HG02938 (cell line): ENCODE measurements at regions not wholly inside any gene's neighbourhood (a gene's known extent, or its start where the extent isn't known, plus 50 kb on each side); places are given as distances from the start of the nearest gene placed in this dataset.

Source experiments
- ATAC-seq: cut with Tn5 transposase; IDR thresholded peaks from one replicate; pipeline ENCODE4 v1.9.1; 2021; ENCODE audit warnings: mild to moderate bottlenecking, moderate library complexity; ENCODE audit not compliant: unreplicated experiment

DNA sequence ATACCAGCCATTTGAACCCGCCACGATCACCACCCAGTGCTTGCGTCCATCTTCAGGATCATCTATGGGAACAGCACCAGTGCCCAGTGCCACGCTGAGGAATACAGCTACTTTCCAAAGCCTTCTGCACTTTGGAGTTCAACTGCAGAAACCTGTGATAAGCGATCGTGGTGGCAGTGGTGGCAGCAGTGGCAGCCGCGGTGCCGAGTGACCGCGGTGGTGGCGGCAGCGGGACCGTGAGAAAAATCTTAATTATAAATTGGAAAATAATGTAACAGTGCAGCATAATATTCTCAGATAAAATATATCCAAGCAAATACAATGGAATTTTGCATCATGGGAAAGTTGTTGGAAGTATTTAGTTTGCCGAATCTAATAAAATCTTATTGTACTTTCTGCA, 2270.9 kb downstream of the PCDH9 start:
- no peak for ATAC-seq

DNA sequence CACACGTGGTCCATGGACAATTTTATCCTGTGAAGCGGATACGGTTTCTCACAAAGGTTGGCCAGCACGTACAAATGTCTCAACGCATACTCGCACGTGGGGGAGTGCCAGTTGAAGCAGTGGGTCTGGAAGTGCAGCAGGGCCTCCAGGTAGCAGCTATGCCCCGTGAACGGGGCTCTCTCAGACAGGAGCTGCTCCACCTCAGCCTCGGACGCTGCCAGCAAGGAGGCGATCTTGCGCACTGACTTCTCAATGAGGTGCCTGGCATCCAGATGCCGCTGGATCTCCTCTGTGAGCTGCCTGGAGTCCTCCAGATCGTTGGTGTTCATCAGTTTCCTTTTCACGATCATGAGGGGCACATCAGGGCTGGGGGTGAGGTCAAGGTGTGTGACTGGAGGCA, 2272.0 kb downstream of the PCDH9 start:
- no peak for ATAC-seq

DNA sequence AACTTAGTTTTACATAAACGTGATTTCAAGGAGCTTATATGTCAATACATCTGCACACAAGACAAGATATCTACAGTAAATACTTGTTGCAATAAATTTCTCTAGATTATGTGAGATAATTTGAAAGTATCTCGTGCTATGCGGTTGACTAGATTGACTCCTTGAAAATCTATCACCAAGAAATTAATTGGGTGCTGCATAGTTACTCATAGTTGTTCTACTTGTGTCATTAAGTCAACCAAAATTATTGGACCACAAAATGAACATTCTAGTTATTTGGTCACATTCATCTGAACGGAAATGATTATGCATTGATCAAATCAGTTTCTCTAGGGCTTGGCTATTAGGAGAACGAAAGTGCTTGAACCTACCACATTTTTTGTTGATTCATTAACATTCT, 2291.5 kb downstream of the PCDH9 start:
- ATAC-seq, result no peak

DNA sequence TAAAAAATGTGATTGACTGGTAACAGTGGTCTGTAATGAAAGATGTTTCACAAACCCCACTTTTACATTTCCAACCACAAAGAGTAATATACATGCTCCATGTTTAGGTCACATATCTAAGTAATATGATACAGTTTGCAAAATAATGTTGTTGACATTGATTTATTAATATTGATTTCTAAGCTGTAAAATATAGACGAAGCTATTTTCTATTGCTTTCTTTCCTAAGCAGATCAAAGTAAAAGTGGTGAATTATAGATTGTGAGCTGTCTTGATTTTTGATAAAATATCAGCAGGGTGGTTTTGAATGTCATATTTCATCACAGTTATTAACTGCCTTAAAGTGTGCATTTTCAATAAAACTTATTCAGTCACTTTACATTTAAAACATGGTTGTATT, 2292.8 kb downstream of the PCDH9 start:
- no peak for ATAC-seq

DNA sequence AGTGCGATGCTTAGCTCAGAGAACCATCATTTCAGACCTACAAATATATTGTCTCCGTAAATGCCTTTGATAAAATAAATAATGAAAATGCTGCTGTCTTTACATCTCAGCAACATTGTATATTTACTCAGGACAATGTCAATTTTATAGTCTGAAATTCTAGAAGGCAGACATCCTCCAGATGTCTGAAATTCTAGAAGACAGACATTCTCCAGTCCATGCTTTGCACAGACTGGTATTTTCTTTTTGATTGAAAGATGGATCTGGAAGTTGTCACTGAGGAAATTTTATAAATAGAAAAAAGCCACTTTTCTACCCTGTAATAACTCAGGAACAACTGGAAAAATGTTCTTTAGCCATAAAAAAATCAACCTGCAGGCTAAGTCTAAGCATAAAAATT, 2293.3 kb downstream of the PCDH9 start:
- no peak for ATAC-seq

DNA sequence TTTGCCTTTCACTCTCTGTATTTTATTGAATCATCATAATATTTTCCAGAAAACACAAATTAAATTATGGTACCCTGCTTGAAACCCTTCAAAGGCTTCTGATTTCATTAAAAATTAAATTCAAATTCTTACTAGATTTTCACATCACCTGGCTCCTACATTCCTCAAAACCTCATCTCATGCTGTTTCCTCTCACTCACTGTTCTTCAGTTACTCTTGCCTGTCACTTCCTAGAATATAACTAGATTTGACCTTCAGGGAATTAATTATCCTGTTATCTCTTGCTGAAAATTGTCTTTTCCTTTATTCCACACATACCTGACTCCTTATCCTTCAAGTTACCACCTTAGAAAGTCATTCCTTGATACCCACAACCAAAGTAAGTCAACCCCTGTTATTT, 2294.7 kb downstream of the PCDH9 start:
- ATAC-seq, result no peak

DNA sequence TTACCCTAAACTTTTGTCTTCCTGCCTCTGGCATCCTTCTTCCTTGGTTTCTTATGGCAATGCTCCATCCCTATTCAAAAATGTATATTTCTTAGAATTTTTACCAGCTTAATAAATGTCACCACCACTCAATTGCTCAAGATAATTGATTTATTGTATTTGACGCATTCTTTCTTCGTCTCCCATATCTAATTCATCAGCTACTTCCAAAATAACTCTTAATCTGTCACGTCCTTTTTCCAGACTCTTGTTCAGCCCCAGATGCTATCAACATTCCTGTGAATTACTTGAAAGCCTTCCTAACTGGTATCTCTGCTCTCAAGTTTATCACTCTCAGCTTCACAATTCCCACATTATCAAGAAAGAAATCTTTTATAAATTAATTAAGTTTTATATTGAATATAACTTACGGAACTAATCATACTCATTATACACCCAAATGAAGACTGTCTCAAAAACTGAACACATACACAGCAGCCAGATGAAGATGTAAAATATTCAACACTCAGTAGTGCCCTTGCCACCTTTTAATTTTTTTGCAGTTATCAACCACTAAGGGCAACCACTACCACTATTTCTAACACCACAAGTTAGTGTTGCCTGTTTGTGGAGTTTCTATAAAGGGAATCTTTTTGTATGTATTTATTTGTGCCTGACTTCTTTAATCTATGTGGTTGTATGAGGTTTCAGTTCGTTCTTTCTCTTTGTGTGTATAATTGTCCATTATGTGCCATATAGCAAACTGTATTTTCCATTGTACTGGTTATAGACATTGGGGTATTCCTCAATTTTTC, 2295.4 kb downstream of the PCDH9 start:
- no peak for ATAC-seq

DNA sequence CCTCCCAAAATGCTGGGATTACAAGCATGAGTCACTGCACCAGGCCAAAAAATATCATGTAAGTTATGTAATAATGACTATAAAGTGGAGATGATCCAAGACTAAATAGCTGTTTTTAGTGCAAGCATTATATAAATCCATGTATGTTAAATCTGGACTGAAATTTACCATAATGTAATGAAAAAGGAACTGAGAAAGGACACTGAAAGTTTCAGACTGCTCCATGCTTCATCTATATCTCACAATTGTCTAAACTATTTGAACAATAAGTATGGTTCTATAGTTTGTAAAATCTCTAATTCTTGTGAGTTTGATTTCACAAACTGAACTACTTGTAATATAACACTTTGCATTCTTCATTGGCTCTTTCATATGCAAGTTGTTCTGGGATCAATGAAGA, 2299.5 kb downstream of the PCDH9 start:
- ATAC-seq, result no peak

DNA sequence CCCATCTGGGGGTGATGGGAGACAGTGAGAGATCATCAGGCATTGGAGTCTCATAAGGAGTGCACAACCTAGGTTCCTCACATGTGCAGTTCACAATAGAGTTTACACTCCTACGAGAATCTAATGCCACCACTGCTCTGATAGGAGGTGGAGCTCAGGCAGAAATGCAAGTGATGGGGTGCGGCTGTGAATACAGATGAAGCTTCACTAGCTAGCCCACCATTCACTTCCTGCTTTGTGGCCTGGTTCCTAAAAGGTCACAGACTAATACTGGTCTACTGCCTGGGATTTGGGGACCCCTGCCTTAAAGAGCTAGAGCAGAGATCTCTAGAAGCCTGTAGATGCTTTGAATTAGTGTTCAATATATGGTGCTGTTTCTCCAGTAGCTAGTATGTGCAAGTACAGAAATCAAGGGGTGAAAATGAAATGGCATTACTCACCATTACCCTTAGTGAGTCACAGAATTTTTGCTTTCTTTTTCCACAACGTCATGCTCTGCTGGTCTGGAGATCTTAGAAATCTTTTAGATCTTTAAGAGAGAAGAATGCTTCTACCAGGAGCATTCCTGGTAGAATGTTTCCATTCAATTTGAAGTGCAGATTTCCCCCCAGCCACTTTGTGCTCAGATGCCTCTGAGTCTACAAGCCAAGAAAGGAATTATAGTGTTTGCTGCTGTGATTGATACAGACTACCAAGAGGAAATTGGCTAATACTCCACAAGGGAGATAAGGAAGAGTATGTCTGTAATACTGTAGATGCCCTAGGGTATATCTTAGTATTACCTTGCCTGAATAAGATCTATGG, 2301.2 kb downstream of the PCDH9 start:
- ATAC-seq, result peak; percentile 67

DNA sequence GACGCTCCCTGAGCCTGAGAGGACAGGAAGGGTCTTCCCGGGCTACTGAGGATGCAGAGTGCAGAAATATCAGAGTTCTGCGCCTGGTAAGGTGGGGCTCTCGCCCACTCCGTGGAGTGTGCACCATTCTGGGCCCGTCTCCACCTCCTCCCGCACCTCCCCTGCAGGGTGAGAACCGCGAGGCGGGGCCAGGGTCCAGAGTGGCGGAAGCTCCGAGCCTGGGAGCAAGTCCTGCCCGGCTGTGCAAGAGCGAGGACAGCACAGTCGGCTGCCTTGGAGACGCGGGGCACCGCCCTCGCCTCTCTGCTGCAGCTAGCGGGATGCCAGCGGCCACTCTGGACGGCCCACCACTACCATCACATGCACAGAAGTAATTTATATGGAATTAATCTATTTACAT, 2304.4 kb downstream of the PCDH9 start:
- ATAC-seq, result no peak

DNA sequence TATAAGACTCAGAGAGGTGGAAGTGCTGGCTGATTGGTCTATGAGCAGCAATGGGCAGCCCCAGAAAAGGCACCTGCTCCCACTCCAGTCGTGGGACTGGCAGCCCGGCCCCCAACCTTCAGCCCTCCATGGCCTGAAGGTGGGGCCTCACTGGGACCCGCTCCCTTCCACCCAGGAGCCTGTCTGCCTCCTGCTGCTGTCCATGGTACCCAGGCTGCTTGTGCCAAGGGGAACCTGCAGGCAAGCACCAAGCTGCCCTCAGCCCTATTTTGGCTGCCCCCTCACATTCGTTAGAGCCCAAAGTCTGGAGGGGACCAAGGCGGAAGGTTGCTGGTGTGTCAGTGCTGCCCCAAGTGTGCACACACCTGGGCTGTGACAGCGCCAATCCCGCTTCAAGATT, 2304.9 kb downstream of the PCDH9 start:
- no peak for ATAC-seq

DNA sequence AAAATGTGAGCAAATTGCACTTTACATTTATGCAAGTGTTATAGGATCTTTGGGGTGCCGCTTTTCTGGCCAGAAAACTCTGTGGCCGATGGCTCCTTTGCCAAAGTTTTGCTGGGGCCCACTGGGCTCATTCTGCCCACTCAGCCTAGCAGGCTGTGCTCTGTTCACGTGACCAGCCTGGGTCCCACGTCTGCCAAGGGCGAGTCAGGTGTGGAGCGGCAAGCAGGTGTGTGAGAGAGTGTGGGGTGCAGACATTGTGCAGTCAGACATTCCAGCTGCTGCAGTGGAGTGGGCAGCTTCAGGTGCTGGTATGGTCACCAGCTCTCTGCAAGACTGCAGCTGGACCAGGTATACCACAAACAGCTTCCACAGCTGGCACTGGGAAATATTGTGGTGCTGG, 2305.7 kb downstream of the PCDH9 start:
- ATAC-seq, result no peak

DNA sequence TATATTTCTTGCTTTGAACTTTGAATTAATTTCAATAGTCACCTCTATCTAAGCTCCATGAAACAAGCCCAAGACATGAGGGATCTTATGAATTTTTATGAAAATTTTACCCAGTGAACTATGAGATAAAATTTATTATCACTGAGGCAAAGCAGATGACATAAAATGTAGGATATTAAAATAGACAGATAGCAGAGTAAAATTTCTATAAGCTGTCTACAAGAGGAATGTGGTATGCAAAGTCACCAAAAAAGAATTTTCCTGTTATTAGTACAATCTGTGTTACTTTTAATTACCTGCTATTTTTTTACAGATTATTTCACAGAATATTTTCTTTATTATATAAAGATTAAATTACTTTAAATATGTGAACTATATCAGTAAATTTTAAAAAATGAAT, 2312.6 kb downstream of the PCDH9 start:
- ATAC-seq, result no peak

DNA sequence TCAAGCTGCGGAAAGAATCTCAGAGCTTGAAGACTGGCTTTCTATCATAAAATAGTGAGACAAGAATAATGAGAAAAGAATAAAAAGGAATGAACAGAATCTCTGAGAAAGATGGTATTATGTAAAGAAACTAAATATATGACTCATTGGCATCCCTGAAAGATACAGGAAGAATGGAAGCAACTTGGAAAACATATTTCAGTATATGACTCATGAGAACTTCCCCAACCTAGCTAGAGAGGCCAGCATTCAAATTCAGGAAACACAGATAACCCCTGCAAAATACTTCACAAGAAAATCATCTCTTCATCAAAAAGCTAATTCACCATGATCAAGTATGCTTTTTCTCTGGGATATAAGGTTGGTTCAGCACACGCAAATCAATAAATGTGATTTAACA, 2318.0 kb downstream of the PCDH9 start:
- no peak for ATAC-seq

DNA sequence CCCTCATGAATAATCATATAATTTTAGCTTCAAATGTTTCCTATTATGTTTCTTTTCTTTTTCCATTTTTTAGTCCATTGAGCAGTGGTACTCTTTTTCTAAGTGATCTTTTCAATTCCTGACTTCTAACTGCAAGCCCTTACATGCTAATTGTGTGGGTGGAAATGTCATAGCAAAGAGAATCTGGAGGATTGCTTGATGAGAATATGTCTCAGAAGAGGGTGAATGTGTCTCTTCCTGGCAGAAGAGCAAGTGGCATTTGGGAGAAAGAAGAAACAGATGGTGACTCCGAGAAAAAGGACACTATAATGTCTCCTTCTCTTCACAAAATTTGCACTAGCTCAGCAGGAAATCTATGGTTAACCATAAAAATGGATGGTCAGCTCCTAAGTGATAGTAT, 2320.0 kb downstream of the PCDH9 start:
- ATAC-seq, result no peak

DNA sequence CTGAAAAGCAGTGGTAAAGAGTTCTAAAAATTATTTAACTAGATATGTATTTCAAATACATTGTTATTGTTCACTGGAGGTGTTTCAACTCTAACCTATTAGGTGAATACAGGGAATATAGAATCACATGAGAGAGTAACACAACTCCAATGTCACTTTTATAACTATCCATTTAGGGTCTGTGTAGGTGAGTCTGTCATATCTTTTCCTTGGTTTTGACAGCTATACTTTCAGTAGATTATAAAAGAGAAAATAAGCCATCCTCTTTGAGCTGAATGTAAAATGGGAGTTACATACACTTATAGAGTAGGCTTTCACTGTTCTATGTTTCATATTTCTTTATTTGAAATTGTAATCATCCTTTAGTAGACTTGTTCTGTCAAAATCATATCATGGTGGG, 2321.0 kb downstream of the PCDH9 start:
- ATAC-seq, result no peak

DNA sequence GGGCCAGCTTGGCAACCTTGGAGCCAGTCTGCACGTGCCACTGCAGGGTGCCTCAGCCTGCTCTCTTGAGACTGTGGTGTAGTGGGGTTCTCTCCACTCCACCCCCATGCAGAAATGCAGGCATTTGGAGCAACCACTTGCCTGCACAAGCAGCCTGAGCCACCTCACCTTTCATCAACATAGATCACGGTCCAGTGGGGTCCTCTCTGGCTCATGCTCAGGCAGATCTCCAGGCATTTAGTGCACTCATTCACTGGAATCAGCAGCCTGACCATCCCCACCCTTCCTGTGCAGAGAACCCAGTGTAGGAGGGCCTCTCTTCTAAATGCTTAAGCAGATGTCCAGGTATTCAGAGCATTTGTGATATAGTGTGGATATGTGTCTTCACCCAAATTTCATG, 2330.1 kb downstream of the PCDH9 start:
- ATAC-seq, result no peak

DNA sequence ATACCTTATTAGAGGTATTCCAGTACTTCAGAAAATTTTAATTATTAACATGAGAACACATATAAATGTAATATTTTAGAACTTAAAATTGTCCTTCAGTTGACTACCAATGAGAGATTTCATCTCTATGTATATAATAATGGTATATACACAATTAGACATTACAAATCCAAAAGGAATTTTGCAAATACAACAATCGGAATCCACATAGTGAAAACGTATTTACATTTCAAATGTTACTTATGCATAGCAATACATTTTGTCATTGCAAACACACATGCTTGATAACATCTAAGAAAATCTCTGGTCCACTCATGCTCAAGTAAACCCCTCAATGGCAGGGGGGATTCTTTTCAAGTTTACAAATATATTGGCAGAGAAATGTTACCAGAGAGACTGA, 2345.2 kb downstream of the PCDH9 start:
- ATAC-seq, result no peak

DNA sequence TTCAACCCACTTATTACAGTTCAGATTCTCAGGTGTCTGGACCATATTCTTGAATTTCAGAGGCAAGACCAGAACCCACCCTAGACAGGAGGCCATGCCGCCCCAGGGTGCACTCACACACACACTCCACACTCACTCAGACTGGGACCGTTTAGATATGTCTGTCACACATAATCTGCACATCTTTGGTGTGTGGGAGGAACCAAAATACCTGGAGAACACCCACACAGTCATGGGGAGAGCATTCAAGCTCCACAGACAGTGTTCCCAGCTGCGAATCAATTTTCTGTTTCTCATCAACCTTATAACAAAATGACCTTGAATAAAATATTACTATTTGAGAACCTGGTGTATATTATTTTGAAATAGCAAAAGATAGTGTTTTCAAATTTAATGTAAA, 2353.0 kb downstream of the PCDH9 start:
- ATAC-seq, result no peak

DNA sequence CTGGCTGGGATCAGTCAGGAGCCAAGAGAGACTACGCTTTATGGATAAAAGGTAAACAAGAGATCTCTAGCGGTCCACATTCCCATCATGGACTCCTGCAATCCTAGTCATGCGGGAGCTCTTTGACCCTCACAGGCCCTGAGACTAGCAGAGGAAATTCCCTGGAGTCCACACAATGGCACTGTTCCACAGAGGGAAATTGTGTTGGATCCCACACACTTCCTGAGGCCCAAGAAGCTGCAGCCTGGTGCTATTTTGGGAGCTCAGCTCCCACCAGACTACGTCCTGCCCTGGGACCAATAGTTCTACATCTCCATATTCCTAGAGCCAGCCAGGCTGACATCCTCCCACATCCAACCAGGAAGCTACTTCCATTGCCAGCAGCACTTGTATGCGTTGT, 2358.4 kb downstream of the PCDH9 start:
- ATAC-seq, result no peak

DNA sequence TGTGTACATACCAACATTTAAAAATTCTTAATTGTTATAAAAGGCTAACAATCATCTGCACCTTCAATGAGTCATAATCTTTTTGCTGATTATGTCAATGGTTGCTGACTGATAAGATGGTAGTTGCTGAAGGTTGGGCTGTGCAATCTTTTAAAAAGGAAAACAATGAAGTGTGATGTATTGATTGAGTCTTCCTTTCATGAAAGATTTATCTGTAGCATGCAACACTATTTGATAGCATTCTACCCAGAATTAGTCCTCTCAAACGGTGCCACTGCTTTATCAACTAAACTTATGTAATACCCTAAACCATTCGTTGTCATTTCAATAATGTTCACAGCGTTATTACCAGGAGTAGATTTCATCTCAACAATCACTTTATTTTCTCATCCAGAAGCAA, 2360.6 kb downstream of the PCDH9 start:
- ATAC-seq, result no peak

DNA sequence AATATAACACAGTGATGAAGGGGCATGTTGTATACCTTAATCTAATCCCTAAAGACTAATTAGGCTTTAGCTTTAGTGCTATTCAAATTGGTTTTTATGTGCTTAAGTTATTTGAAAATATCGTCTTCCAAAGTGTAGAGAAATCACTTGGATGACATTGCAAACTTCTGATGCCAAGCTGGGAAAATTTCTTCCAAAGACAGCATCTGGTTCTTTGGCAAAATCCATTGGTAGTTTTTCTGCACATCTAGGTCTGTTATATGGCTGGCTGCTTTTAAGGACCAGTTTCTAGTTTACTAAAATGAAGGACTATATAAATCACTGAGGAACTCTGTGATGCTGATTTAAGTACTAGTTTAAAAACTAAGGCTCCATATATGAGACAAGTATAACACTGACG, 2362.3 kb downstream of the PCDH9 start:
- ATAC-seq, result no peak

DNA sequence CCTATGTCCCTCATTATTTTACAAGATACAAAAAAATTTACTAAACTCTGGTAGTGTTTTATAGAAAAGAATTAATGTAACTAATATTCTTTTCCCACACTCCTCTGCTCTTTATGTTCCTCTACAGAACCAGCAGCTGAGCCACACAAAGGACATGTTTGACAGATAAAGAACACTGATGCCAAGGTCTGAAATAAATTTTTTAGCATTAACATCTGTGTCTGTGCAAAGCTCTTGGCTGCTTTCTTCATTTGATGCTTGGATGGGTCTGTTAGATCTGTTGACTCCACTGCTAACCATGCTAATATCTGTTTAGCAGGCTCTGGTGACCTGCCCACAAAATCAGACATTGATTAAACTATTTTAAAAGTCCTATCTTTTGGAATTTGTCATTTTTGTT, 2363.8 kb downstream of the PCDH9 start:
- ATAC-seq, result no peak
